NT2/D1 (cell line): ENCODE measurements at regions not wholly inside any gene's neighbourhood (a gene's known extent, or its start where the extent isn't known, plus 50 kb on each side); places are given as distances from the start of the nearest gene placed in this dataset.
"Not testable (repeated sequence)": the region's sequence is repeated elsewhere in the genome, so short reads cannot be mapped to it uniquely, and the experiment has no call there.

Experiments used
- DNase-seq: peaks from one replicate; pipeline ENCODE4 v3.0.0-alpha.2; 2011; ENCODE audit warnings: low read depth, low spot score
- H3K27me3 ChIP-seq: 2 replicates; pipeline ENCODE4 v1.6.0; 2011; ENCODE audit warnings: mild to moderate bottlenecking; ENCODE audit not compliant: insufficient read length, insufficient read depth
- H3K36me3 ChIP-seq: 2 replicates; pipeline ENCODE4 v1.6.1; 2011; ENCODE audit warnings: mild to moderate bottlenecking, low read length, mixed read lengths; ENCODE audit not compliant: insufficient read depth, insufficient read length
- H3K4me1 ChIP-seq: 2 replicates; pipeline ENCODE4 v1.5.1; 2011; ENCODE audit not compliant: insufficient read depth, insufficient read length
- H3K4me3 ChIP-seq: 2 replicates; pipeline ENCODE4 v1.5.1; 2011; ENCODE audit warnings: low read depth; ENCODE audit not compliant: insufficient read length
- H3K9ac ChIP-seq: 2 replicates; pipeline ENCODE4 v1.6.0; 2011; ENCODE audit warnings: low read depth; ENCODE audit not compliant: insufficient read length
- H3K9me3 ChIP-seq: 2 replicates; pipeline ENCODE4 v1.5.1; 2011; ENCODE audit warnings: mild to moderate bottlenecking, low read length; ENCODE audit not compliant: insufficient read depth
- SUZ12 ChIP-seq: IDR thresholded peaks from 2 replicates; pipeline ENCODE4 v1.6.1; 2011; ENCODE audit not compliant: insufficient read length, insufficient read depth; ENCODE audit errors: extremely low read depth
- YY1 ChIP-seq: IDR thresholded peaks from 2 replicates; pipeline ENCODE4 v1.6.1; 2011; ENCODE audit not compliant: insufficient read length, insufficient read depth
- ZNF274 ChIP-seq: IDR thresholded peaks from 2 replicates; pipeline ENCODE4 v1.6.1; 2011; ENCODE audit warnings: mild to moderate bottlenecking, low read depth, low read length

DNA sequence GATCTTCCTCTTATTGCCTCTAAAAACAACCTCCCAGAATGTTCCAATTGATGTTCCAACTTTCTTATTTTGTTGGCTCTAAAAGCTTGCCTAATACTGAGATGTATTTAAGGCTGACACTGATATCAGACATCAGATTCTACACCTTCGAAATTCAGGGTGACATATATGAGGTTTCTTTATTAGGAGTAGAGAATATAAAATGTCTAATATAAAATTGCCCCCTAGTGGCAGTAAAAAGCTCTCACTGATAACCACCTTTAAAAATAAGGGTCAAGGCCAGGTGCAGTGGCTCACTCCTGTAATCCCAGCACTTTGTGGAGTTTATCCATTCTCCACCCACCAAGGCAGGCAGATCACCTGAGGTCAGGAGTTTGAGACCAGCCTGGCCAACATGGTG, 789.7 kb upstream of the SLC39A10 start:
- Histone ChIP-seq H3K36me3 (no peaks in the 10 kb centered on the region), H3K4me3 (no peak overlapping the region), H3K9me3 (no peaks in the 10 kb centered on the region), H3K27me3 (no peaks in the 10 kb centered on the region), H3K9ac (no peak overlapping the region), H3K4me1 (no peaks in the 10 kb centered on the region)
- TF ChIP-seq ZNF274 (no peak), SUZ12 (no peak), YY1 (no peak)
- no peak for DNase-seq

DNA sequence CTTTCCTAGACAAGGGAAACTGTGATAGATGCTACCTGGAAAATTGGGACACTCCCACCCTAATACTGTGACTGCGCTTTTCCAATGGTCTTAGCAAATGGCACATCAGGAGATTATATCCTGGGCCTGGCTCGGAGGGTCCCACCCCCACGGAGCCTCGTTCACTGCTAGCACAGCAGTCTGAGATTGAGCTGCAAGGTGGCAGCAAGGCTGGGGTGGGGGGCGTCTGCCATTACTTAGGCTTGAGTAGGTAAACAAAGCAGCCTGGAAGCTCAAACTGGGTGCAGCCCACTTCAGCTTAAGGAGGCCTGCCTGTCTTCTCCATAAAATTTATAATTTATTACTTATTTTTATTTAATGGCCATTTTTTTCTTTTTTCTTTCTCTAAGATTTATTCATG, 802.1 kb upstream of the SLC39A10 start:
- no peak for DNase-seq
- no peak overlapping the region for H3K9ac ChIP-seq
- H3K4me1 ChIP-seq, result no peaks in the 10 kb centered on the region
- H3K36me3 ChIP-seq, result no peaks in the 10 kb centered on the region
- no peak for TF ChIP-seq SUZ12
- no peaks in the 10 kb centered on the region for H3K27me3 ChIP-seq
- H3K4me3 ChIP-seq, result no peak overlapping the region
- no peaks in the 10 kb centered on the region for H3K9me3 ChIP-seq

DNA sequence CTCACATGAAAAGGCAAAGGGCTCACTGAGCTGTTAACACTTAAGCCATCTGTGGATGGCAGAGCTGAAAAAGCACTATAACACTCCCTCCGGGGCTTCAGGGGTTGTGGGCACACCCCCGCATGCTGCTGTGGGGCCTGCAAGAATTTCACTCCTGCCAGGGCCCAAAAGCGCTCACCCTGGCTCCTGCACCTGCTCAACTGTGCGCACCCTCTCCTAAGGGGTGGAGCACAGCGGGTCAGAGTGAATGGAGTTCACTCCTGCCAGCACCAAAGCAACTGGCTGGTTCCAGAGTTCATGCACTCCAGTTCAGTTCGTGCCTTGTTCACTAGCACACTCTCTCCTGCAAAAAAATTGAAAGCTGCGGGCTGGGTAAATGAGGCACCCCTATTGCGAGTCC, 814.2 kb upstream of the SLC39A10 start:
- Histone ChIP-seq H3K4me1 (no peaks in the 10 kb centered on the region), H3K9me3 (no peaks in the 10 kb centered on the region), H3K4me3 (no peak overlapping the region), H3K27me3 (no peaks in the 10 kb centered on the region), H3K36me3 (no peaks in the 10 kb centered on the region), H3K9ac (no peak overlapping the region)
- TF ChIP-seq ZNF274, result no peak
- TF ChIP-seq SUZ12, result no peak
- TF ChIP-seq YY1, result no peak
- DNase-seq, result no peak

DNA sequence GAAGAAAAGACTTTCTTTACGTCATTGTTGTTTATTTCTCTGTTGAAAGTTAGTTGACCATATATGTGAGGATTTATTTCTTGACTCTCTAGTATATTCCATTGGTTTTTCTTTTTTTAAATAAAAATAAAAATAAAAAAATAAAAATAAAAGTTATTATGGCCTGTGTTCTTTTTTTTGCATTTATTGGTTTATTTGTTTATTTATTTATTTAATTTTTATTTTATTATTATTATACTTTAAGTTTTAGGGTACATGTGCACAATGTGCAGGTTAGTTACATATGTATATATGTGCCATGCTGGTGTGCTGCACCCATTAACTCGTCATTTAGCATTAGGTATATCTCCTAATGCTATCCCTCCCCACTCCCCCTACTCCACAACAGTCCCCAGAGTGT, 822.7 kb upstream of the SLC39A10 start:
- H3K4me1 ChIP-seq, result not testable (repeated sequence)

DNA sequence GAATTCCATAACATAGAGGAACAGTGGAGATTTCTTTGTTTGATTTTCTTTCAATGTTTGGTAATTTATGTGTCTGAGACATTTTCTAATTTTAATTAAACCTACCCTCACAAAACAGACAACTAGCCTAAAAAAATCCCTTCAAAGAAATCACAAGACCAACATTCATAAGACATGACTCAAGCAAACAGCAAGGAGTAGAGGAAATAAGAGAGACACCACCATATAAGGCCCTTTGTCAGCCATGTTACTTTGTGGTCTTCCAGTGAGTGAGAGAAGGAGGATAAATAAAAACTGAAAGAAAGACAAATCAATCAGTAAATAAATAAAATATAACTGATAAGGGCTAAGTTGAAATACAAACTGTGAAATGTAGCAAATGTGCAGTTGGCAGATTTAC, 830.8 kb upstream of the SLC39A10 start:
- H3K36me3 ChIP-seq, result no peaks in the 10 kb centered on the region
- no peak for DNase-seq
- no peaks in the 10 kb centered on the region for H3K9me3 ChIP-seq
- H3K27me3 ChIP-seq, result no peaks in the 10 kb centered on the region
- H3K4me3 ChIP-seq, result no peak overlapping the region
- no peak overlapping the region for H3K9ac ChIP-seq
- TF ChIP-seq ZNF274 (no peak), YY1 (no peak), SUZ12 (no peak)
- H3K4me1 ChIP-seq, result no peaks in the 10 kb centered on the region

More for the DNA sequence above, 822.7 kb upstream of the SLC39A10 start:
- not testable (repeated sequence) for H3K36me3 ChIP-seq, H3K27me3 ChIP-seq, H3K4me3 ChIP-seq, H3K9me3 ChIP-seq, H3K9ac ChIP-seq, DNase-seq

DNA sequence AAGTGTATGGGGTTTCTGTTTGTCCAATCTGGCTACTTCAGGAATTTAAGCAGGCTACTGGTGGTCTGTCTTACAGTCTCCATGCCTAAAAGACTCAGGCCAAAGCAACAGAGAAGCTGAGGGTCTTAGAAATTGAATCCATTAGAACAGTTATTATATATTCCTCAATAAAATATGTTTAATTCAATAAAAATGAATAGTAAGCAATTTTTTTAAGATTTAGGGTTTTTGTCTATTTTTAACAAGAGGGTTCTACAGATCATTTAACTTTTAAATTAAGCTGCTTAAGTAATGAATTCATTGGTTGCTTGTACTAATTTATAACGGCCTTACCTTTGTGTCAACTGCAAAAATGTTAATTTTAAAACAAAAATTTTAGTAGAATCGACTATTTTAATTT, 832.6 kb upstream of the SLC39A10 start:
- Histone ChIP-seq H3K4me3 (no peak overlapping the region), H3K9me3 (no peaks in the 10 kb centered on the region), H3K4me1 (no peaks in the 10 kb centered on the region), H3K9ac (no peak overlapping the region), H3K27me3 (no peaks in the 10 kb centered on the region), H3K36me3 (no peaks in the 10 kb centered on the region)
- no peak for DNase-seq
- TF ChIP-seq SUZ12 (no peak), ZNF274 (no peak)

DNA sequence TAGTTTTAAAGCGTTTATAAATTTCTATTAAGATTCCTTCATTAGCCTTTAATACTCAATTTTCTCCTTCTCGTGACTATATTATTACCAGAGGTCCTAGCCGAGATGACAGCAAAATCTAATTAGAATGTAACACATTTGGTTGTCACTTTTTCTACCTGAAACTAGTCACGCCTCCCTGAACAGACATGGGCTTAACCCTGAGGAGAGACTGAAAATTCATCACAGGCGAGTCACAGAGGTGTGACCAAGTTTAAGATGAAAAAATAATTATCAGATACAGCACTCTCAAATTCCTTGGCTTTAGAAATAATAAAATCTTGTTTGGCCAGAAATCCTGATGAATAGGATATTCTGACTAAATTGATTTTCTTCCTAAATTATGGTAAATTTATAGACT, 834.4 kb upstream of the SLC39A10 start:
- no peaks in the 10 kb centered on the region for H3K27me3 ChIP-seq
- DNase-seq, result no peak
- H3K36me3 ChIP-seq, result no peaks in the 10 kb centered on the region
- no peak overlapping the region for H3K9ac ChIP-seq
- TF ChIP-seq YY1, result no peak
- no peak for TF ChIP-seq ZNF274
- TF ChIP-seq SUZ12, result no peak
- H3K4me3 ChIP-seq, result no peak overlapping the region
- H3K9me3 ChIP-seq, result no peaks in the 10 kb centered on the region
- no peaks in the 10 kb centered on the region for H3K4me1 ChIP-seq

DNA sequence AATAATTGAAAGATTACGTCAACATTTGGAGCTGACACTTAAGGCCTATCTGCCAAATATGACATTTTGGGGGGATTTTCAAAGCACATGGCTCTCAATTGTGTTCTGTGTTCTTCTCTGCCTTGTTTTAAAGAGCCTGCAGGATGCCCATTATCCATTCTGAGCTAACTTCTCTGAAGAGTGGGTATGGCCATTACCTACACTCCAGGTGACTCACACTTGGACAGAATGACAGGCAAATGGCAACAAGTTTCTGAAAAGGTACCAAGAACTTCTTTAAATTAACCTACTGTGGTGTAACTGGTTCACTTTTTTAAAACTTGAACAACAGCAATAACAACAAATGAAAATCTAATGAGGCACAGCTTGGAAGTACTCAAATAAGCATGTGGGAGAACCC, 834.9 kb upstream of the SLC39A10 start:
- no peak for DNase-seq
- Histone ChIP-seq H3K9ac (no peak overlapping the region), H3K4me3 (no peak overlapping the region), H3K36me3 (no peaks in the 10 kb centered on the region), H3K27me3 (no peaks in the 10 kb centered on the region), H3K4me1 (no peaks in the 10 kb centered on the region), H3K9me3 (no peaks in the 10 kb centered on the region)
- TF ChIP-seq SUZ12 (no peak), YY1 (no peak), ZNF274 (no peak)

DNA sequence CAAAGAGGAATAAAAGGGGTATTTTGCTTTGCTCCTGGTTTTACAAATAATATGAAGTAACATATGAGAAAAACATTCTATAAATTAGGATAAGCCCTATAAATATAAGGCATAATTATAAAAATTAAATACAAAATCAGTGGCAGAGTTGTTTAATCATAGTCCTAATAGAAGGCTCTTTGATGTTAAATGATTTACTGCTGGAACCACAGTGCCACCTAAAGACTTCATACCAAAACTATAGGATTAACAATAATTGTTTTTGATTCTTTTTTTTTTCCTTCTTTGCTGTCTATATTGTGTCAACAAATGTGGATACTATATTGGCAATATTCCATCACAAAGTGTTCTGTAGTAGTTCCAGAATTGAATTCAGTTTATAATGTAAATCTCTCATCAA, 837.7 kb upstream of the SLC39A10 start:
- no peaks in the 10 kb centered on the region for H3K36me3 ChIP-seq
- no peaks in the 10 kb centered on the region for H3K27me3 ChIP-seq
- no peaks in the 10 kb centered on the region for H3K4me1 ChIP-seq
- no peaks in the 10 kb centered on the region for H3K9me3 ChIP-seq
- DNase-seq, result no peak
- TF ChIP-seq SUZ12 (no peak), YY1 (no peak), ZNF274 (no peak)
- H3K9ac ChIP-seq, result no peak overlapping the region
- no peak overlapping the region for H3K4me3 ChIP-seq
